ENCODE measurements at regions not wholly inside any gene's neighbourhood (a gene's known extent, or its start where the extent isn't known, plus 50 kb on each side); places are given as distances from the start of the nearest gene placed in this dataset.

DNA sequence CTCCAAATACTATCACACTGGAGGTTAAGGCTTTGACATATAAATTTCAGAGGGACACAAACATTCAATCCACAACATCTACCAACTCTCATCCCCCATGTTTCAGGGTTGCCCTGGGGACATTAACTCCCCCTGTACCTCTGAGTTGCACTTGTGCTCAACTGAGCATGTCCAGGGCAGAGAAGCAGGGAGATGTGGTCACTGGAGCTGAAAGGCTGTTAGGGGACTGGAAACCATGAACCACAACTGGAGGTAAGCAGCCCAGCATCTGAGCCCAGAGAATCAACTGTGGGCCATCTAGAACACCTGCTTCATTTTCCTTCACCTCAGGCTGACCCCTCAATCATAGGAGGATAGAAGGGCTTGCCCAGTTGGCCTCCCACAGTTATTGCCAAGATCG is 641.1 kb downstream of the MID1IP1 start:
- TF ChIP-seq, protein P1, sequence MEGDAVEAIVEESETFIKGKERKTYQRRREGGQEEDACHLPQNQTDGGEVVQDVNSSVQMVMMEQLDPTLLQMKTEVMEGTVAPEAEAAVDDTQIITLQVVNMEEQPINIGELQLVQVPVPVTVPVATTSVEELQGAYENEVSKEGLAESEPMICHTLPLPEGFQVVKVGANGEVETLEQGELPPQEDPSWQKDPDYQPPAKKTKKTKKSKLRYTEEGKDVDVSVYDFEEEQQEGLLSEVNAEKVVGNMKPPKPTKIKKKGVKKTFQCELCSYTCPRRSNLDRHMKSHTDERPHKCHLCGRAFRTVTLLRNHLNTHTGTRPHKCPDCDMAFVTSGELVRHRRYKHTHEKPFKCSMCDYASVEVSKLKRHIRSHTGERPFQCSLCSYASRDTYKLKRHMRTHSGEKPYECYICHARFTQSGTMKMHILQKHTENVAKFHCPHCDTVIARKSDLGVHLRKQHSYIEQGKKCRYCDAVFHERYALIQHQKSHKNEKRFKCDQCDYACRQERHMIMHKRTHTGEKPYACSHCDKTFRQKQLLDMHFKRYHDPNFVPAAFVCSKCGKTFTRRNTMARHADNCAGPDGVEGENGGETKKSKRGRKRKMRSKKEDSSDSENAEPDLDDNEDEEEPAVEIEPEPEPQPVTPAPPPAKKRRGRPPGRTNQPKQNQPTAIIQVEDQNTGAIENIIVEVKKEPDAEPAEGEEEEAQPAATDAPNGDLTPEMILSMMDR (IDR thresholded peaks at IDR 0.05) = no peak
- no peak for TF ChIP-seq POLR2A (IDR thresholded peaks at IDR 0.05)
- ATAC-seq = no peak
- 67 to 69% methylated on average over 1 of the region's 1 CpG for WGBS, 2 donors
- DNase-seq = no peak
- Histone ChIP-seq H3K27me3 (no peaks in the 10 kb centered on the region), H3K36me3 (replicated peaks in 1 of 2; ENCODE audit: insufficient read depth in 1 of 2, low read depth in 2 of 2) (no peaks in the 10 kb centered on the region), H3K4me3 (no peak overlapping the region), H3K27ac (no peak overlapping the region), H3K4me1 (no peaks in the 10 kb centered on the region), H3K9me3 (no peaks in the 10 kb centered on the region)
- intact Hi-C loops (cut with DNase I) = no loop called here

DNA sequence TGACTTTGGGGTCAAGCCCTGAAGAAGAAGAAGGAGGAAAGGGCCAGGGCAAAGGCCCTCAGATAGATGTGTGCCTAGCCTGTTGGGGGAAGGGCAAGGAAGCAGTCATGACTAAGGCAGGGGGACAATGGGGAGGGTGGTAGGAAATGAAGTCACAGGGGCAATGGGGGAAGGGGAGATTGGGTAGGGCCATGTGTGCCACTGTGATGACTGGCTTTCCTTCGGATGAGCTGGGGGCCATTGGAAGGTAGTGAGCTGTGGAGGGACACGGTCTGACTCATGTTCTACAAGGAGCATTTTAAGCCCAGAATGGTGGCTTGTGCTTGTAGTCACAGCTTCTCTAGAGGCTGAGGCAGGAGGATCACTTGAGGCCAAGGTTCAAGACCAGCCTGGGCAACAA is 642.0 kb downstream of the MID1IP1 start:
- Histone ChIP-seq H3K27ac (no peak overlapping the region), H3K27me3 (no peaks in the 10 kb centered on the region), H3K36me3 (replicated peaks in 1 of 2; ENCODE audit: insufficient read depth in 1 of 2, low read depth in 2 of 2) (no peaks in the 10 kb centered on the region), H3K4me3 (no peak overlapping the region), H3K9me3 (no peaks in the 10 kb centered on the region), H3K4me1 (no peaks in the 10 kb centered on the region)
- WGBS, 2 donors = 94% methylated on average over 2 of the region's 2 CpGs
- no peak for ATAC-seq
- intact Hi-C loops (cut with DNase I) = no loop called here
- TF ChIP-seq, protein P1 (IDR thresholded peaks at IDR 0.05) = no peak
- no peak for TF ChIP-seq POLR2A (IDR thresholded peaks at IDR 0.05)
- no peak for DNase-seq

DNA sequence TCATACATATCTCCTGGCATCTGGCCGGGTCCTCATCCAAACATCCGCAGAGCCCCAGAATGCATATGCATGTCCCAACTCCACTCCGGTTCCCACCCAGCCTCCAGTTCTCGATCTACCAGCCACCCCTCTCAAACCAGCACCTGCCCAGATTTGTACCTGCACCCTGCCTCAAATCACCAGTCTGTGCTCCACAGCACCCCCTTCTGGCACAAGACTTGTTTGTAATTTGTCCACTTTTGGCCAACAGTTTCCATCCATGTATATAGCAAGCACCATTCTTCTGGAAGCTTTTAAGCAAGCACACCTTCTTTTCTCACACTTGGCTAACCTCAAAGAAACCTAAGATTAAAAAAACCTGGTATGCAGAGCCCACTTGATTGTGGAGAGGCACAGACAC is 644.1 kb downstream of the MID1IP1 start:
- Histone ChIP-seq H3K9me3 (no peaks in the 10 kb centered on the region), H3K4me1 (no peaks in the 10 kb centered on the region), H3K27me3 (no peaks in the 10 kb centered on the region), H3K36me3 (replicated peaks in 1 of 2; ENCODE audit: insufficient read depth in 1 of 2, low read depth in 2 of 2) (no peaks in the 10 kb centered on the region), H3K27ac (no peak overlapping the region), H3K4me3 (no peak overlapping the region)
- DNase-seq (peak in 3 of 4 donors; percentile 18 to 36 (median 33)), ATAC-seq (no peak)
- 46 to 73% methylated on average over 4 of the region's 4 CpGs for WGBS, 2 donors
- intact Hi-C loops (cut with DNase I) = no loop called here
- TF ChIP-seq, protein P1 (IDR thresholded peaks at IDR 0.05) = peak in 5 of 7 experiments; percentile 12 to 30 (median 25)
- TF ChIP-seq POLR2A (IDR thresholded peaks at IDR 0.05) = no peak

DNA sequence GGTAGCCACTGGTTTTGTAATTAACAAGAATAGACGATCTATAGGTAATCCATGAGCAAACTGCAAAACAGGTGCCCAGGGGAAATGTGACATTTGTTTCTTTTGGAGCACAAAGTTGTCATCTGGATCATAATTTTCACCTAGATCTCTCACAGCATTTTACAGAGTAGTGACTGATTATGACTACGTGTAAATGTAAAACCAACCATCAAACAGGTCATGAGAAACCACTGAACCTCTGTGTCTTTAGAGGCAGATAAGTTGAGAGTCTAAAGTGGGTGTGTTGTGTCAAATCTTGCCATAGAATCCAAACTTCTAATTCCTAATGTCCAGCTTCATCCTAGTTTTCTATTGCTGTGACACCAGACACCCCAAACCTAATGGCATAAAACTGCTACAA is 648.1 kb downstream of the MID1IP1 start:
- intact Hi-C loops (cut with DNase I) = no loop called here
- Histone ChIP-seq H3K27me3 (no peaks in the 10 kb centered on the region), H3K36me3 (replicated peaks in 1 of 2; ENCODE audit: insufficient read depth in 1 of 2, low read depth in 2 of 2) (no peaks in the 10 kb centered on the region), H3K27ac (no peak overlapping the region), H3K4me3 (no peak overlapping the region), H3K9me3 (no peaks in the 10 kb centered on the region), H3K4me1 (no peaks in the 10 kb centered on the region)
- no peak for ATAC-seq
- TF ChIP-seq, protein P1 (IDR thresholded peaks at IDR 0.05) = no peak
- TF ChIP-seq POLR2A (IDR thresholded peaks at IDR 0.05) = no peak
- 58 to 63% methylated on average over 2 of the region's 2 CpGs for WGBS, 2 donors
- no peak for DNase-seq

DNA sequence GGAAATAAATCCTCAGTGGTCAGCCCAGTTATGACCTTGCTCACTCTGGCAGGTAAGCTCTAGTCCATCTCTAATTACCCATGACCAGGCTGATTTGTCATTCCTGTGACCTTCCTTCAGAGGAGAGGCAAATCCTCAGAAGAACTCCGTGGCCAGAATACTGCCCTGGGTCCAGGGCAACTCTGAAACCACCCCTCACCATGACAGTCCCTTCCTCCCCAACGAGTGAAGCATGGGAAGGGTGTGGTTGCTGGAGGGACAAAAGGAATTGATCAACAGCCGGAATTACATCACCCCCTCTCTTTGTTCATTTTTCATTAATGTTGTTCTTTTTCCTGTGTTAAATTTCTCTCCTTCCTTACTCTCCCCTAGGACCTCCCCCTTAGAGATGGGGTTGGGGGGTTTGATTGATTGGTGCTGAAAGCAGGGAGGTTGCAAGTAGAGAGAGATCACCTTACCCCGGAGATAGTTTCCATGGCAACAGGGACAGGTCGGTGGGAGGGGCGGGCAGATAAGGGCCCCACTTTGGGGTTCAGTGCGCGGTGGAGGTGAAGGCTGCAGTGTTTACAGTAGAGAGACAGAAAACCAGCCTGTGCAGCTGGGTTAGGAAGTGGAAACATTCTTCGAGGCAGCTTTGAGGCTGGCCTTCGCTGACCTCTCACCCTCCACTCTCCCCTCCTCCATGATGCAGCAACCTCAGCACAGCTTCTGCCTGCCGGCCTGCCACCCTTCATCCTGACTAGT is 647.4 kb downstream of the BCOR start:
- no peak for TF ChIP-seq POLR2A (IDR thresholded peaks at IDR 0.05)
- DNase-seq = no peak
- no peak overlapping the region for H3K4me3 ChIP-seq
- intact Hi-C loops (cut with DNase I) = no loop called here
- no peak overlapping the region for H3K27ac ChIP-seq
- no peak for ATAC-seq
- no peaks in the 10 kb centered on the region for H3K27me3 ChIP-seq
- no peaks in the 10 kb centered on the region for H3K36me3 ChIP-seq (replicated peaks in 1 of 2; ENCODE audit: insufficient read depth in 1 of 2, low read depth in 2 of 2)
- H3K9me3 ChIP-seq = no peaks in the 10 kb centered on the region
- H3K4me1 ChIP-seq = no peaks in the 10 kb centered on the region
- 18 to 21% methylated on average over 9 to 10 of the region's 11 CpGs for WGBS, 2 donors

Data from body of pancreas (tissue), 4 donors.